Neural cell (in vitro differentiated cells): ENCODE measurements at regions not wholly inside any gene's neighbourhood (a gene's known extent, or its start where the extent isn't known, plus 50 kb on each side); places are given as distances from the start of the nearest gene placed in this dataset.

Source experiments
- CTCF ChIP-seq: fragments of 450-650 bp; IDR thresholded peaks from 2 replicates; pipeline ENCODE4 v1.5.1; 2014; ENCODE audit warnings: antibody characterized with exemption, mild to moderate bottlenecking, moderate library complexity; ENCODE audit not compliant: poor library complexity, severe bottlenecking
- EP300 ChIP-seq: fragments of 450-650 bp; conservative IDR thresholded peaks from 2 replicates; pipeline ENCODE4 v1.6.1; 2014; ENCODE audit warnings: antibody characterized with exemption, mild to moderate bottlenecking, moderate library complexity; ENCODE audit not compliant: poor library complexity, severe bottlenecking
- EZH2 ChIP-seq: fragments of 200-600, 300-800 bp; shearing (Covaris generic), sonication (generic); IDR thresholded peaks from 2 replicates; pipeline ENCODE4 v1.6.1; 2014; ENCODE audit warnings: antibody characterized with exemption, low read length, borderline replicate concordance, mild to moderate bottlenecking; ENCODE audit not compliant: insufficient read depth, poor library complexity, severe bottlenecking
- MXI1 ChIP-seq: fragments of 450-650 bp; conservative IDR thresholded peaks from 2 replicates; pipeline ENCODE4 v1.6.1; 2014; ENCODE audit warnings: antibody characterized with exemption, mild to moderate bottlenecking; ENCODE audit not compliant: poor library complexity, severe bottlenecking
- POLR2AphosphoS5 ChIP-seq: IDR thresholded peaks from 2 replicates; pipeline ENCODE4 v1.6.1; 2012
- RAD21 ChIP-seq: fragments of 450-650 bp; conservative IDR thresholded peaks from 2 replicates; pipeline ENCODE4 v1.6.1; 2014; ENCODE audit warnings: antibody characterized with exemption, mild to moderate bottlenecking, moderate library complexity
- SMC3 ChIP-seq: fragments of 450-650 bp; conservative IDR thresholded peaks from 2 replicates; pipeline ENCODE4 v1.6.1; 2014; ENCODE audit warnings: antibody characterized with exemption, mild to moderate bottlenecking, moderate library complexity; ENCODE audit not compliant: poor library complexity

GRCh38 chr7:130959743-130960207 lies 225.8 kb upstream of the KLF14 start:
- TF ChIP-seq CTCF (no peak), MXI1 (no peak), SMC3 (no peak), RAD21 (no peak), POLR2AphosphoS5 (no peak), EZH2 (no peak), EP300 (no peak)
